GM12865 (cell line): ENCODE measurements at regions not wholly inside any gene's neighbourhood (a gene's known extent, or its start where the extent isn't known, plus 50 kb on each side); places are given as distances from the start of the nearest gene placed in this dataset.
"Not testable (repeated sequence)": the region's sequence is repeated elsewhere in the genome, so short reads cannot be mapped to it uniquely, and the experiment has no call there.

Source experiments
- DNase-seq: peaks from one replicate; pipeline ENCODE4 v3.0.0; 2010; ENCODE audit warnings: low read depth
- H3K4me3 ChIP-seq: 2 replicates; pipeline ENCODE4 v1.5.1; 2011; ENCODE audit warnings: mild to moderate bottlenecking, low read depth, low read length, control low read depth
- TF ChIP-seq, protein P1 (sequence below): IDR thresholded peaks from 2 replicates; pipeline ENCODE4 v1.5.1; 2011; ENCODE audit warnings: low read length, control low read depth, low read depth, inconsistent platforms; ENCODE audit not compliant: insufficient read depth; ENCODE audit errors: missing control alignments

DNA sequence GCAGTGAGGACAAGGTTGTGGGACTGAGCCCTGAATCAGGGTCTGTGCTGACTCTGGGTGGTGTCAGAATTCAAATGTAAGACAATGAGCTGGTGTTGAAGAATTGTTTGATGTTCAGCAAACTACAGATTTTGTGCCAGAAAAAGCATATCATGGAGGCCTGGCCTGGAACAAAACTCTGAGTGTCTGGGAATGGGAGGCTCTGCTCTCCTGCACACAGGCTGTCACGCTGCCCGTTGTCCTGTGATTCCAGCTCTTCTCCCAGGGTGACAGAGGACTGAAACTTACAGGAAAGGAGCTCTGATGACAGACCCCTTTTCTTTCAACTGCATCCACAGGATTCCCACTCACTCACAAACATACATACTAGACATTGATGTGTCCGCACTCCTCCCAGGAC is 120.1 kb downstream of the ZNF486 start:
- DNase-seq: no peak
- no peak overlapping the region for H3K4me3 ChIP-seq
- TF ChIP-seq, protein P1, sequence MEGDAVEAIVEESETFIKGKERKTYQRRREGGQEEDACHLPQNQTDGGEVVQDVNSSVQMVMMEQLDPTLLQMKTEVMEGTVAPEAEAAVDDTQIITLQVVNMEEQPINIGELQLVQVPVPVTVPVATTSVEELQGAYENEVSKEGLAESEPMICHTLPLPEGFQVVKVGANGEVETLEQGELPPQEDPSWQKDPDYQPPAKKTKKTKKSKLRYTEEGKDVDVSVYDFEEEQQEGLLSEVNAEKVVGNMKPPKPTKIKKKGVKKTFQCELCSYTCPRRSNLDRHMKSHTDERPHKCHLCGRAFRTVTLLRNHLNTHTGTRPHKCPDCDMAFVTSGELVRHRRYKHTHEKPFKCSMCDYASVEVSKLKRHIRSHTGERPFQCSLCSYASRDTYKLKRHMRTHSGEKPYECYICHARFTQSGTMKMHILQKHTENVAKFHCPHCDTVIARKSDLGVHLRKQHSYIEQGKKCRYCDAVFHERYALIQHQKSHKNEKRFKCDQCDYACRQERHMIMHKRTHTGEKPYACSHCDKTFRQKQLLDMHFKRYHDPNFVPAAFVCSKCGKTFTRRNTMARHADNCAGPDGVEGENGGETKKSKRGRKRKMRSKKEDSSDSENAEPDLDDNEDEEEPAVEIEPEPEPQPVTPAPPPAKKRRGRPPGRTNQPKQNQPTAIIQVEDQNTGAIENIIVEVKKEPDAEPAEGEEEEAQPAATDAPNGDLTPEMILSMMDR: no peak

DNA sequence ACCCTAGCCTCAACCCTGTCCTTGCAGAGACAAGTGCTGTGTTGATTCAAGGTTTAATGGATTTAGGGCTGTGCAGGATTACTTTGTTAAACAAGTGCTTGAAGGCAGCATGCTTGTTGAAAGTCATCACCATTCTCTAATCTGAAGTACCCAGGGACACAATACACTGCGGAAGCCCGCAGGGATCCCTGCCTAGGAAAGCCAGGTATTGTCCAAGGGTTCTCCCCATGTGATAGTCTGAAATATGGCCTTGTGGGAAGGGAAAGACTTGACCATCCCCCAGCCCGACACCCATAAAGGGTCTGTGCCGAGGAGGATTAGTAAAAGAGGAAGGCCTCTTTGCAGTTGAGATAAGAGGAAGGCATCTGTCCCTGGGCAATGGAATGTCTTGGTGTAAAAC is 118.9 kb downstream of the ZNF486 start:
- H3K4me3 ChIP-seq, DNase-seq: not testable (repeated sequence)

DNA sequence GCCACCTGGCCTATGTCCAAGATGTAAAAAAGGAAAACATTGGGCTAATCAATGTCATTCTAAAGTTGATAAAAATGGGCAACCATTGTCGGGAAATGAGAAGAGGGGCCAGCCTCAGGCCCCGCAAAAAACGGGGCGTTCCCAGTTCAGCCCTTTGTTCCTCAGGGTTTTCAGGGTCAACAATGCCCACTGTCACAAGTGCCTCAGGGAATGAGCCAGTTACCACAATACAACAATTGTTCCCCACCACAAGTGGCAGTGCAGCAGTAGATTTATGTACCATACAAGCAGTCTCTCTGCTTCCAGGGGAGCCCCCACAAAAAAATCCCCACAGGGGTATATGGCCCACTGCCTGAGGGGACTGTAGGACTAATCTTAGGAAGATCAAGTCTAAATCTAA is 112.5 kb downstream of the ZNF486 start:
- H3K4me3 ChIP-seq: no peak overlapping the region
- TF ChIP-seq, protein P1: no peak
- DNase-seq: no peak

DNA sequence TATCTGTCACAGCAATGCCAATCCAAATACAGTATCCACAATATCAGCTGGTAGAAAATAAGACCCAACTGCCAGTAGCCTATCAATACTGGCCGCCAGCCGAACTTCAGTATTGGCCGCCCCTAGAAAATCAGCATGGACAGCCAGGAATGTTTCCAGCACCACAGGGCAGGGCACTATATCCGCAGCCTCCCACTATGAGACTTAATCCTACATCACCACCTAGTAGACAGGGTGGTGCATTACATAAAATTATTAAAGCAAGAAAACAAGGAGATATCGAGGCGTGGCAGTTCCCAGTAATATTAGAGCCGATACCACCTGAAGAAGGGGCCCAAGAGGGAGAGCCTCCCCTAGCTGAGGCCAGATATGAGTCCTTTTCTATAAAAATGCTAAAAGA is 111.3 kb downstream of the ZNF486 start:
- DNase-seq: peak; percentile 9
- TF ChIP-seq, protein P1: peak; percentile 20
- no peak overlapping the region for H3K4me3 ChIP-seq

DNA sequence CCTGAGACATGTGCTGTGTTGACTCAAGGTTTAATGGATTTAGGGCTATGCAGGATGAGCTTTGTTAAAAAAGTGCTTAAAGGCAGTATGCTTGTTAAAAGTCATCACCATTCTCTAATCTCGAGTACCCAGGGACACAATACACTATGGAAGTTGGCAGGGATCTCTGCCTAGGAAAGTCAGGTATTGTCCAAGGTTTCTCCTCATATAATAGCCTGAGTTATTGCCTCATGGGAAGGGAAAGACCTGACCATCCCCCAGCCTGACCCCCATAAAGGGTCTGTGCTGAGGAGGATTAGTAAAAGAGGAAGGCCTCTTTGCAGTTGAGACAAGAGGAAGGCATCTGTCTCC is 109.7 kb downstream of the ZNF486 start:
- DNase-seq, H3K4me3 ChIP-seq: not testable (repeated sequence)

DNA sequence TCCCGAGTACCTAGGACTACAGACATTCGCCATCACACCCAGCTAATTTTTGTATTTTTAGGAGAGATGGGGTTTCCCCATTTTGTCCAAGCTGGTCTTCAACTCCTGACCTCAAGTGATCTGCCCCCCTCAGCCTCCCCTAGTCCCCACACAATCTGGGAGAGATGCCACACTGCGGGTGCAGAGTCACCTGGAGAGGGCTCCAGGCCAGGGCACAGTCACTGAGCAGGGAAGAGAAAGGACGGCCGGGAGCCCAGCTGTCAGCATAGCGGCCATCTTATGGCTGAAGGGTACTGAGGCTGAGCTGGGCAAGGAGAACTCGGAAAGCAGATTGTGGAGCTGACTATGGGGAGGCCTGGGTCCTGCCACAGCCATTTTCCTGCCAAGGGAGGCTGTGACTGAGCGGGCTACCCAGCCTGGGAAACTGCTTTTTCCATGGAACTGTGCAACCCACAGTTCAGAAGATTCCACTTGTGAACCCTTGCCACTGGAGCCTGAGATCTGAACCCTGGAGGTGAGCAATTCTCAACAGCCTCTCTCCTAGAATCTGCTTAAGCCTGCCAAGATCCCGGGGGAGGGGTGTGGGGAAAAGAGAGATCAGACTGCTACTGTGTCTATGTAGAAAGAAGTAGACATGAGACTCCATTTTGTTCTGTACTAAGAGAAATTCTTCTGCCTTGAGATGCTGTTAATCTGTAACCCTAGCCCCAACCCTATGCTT is 109.2 kb downstream of the ZNF486 start:
- H3K4me3 ChIP-seq: no peak overlapping the region
- TF ChIP-seq, protein P1: no peak

DNA sequence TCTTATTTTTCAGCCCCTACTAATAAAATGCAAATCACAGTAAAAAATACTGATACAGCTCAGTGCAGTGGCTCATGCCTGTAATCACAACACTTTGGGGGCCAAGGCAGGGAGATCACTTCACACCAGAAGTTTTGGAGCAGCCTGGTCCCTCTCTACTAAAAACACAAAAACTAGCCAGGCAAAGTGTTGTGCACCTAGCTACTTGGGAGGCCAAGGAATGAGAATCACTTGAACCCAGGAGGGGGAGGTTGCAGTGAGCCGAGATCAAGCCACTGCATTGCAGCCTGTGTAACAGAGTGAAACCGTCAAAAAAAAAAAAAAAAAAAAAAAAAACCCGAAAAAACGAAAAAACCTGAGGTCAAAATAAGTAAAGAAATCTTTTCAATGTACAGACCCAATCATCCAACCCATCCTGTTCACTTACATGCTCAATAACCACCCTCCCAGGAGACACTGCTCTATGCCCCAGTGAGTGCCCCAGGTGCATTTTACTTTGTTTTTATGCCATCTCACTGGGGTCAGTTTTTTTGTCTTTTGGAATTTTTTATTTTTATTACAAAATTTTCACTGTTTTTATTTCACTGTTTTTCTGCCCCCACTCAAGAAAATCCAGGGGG is 107.0 kb downstream of the ZNF486 start:
- H3K4me3 ChIP-seq: no peak overlapping the region
- no peak for DNase-seq
- TF ChIP-seq, protein P1: no peak

More for the DNA sequence above, 109.2 kb downstream of the ZNF486 start:
- DNase-seq: no peak

DNA sequence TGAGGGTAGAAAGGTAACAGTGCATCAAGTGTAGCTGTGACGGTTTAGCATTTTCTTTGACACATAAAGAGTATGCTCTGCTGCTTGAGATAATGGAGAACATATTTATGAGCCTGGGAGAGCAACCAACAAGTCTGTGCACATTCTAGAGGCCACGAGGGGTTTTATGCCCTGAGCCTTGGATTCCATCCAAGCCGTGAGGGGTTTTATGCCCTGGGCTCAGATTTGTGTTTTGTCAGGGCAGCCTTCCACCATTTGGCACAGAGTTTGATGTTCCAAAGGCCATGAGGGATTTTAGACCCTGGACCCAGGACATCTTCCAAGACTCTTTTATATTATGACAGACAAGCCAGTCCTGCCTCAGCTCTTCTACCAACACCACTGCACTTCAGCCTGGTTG is 106.4 kb downstream of the ZNF486 start:
- DNase-seq: no peak
- H3K4me3 ChIP-seq: no peak overlapping the region
- TF ChIP-seq, protein P1: no peak

DNA sequence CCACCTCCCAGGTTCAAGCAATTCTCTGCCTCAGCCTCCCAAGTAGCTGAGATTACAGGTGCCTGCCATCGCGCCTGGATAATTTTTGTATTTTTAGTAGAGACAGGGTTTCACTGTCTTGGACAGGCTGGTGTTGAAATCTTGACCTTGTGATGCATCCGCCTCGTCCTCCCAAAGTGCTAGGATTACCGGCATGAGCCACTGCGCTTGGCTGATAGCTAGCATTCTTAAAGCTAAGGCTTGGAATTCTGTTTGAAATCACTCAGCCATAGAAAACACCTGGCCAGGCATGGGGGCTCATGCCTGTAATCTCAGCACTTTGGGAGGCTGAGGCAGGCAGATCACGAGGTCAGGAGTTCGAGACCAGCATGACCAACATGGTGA is 105.6 kb downstream of the ZNF486 start:
- DNase-seq, H3K4me3 ChIP-seq: not testable (repeated sequence)

DNA sequence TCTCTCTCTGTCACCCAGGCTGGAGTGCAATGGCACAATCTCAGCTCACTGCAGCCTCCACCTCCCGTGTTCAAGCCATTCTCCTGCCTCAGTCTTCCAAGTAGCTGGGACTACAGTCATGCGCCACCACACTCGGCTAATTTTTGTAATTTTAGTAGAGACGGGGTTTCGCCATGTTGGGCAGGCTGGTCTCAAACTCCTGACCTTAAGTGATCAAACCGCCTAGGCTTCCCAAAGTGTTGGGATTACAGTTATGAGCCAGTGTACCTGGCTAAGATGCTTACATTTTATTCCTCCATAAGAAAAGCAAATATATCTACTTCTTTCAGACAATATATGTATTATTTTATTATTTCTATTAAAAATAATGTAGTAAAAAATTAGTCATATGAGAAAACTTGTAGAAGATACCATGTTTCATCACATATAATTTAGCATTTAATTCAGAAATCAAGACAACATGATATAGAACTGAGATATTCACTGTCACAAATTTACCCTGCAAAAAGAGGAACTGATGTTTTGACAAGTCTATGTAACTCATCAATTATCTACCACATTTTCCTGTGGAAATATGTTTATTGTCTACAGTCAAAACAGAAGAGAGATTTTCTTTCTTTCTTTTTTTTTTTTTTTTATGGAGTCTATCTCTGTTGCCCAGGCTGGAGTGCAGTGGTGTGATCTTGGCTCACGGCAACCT is 105.1 kb downstream of the ZNF486 start:
- DNase-seq, H3K4me3 ChIP-seq: not testable (repeated sequence)
